ENCODE measurements at regions not wholly inside any gene's neighbourhood (a gene's known extent, or its start where the extent isn't known, plus 50 kb on each side); places are given as distances from the start of the nearest gene placed in this dataset.

GRCh38 chr5:171659896-171660295 is 125.7 kb upstream of the SMIM23 start:
- Histone ChIP-seq H3K4me1 (no peaks in the 10 kb centered on the region), H3K27me3 (ENCODE audit: insufficient read depth in 3 of 3, low read length in 2 of 3) (no peaks in the 10 kb centered on the region), H3K27ac (no peak overlapping the region), H3K4me3 (no peak overlapping the region), H3K36me3 (ENCODE audit: insufficient read depth in 1 of 2, low read depth in 1 of 2) (no peaks in the 10 kb centered on the region), H3K9me3 (no peaks in the 10 kb centered on the region)
- WGBS, 3 donors, result 57 to 66% (median 58%) methylated on average over 5 of the region's 5 CpGs
- no peak for TF ChIP-seq CTCF (IDR thresholded peaks at IDR 0.05)
- no peak for DNase-seq
- intact Hi-C loops (cut with DNase I), result no loop called here
- ATAC-seq, result no peak

GRCh38 chr5:171660434-171660833 is 125.2 kb upstream of the SMIM23 start:
- 71 to 83% (median 78%) methylated on average over 9 of the region's 9 CpGs for WGBS, 3 donors

GRCh38 chr5:171661143-171661542 is 124.5 kb upstream of the SMIM23 start:
- Histone ChIP-seq H3K27ac (no peak overlapping the region), H3K36me3 (ENCODE audit: insufficient read depth in 1 of 2, low read depth in 1 of 2) (no peaks in the 10 kb centered on the region), H3K4me1 (no peaks in the 10 kb centered on the region), H3K4me3 (no peak overlapping the region), H3K9me3 (no peaks in the 10 kb centered on the region), H3K27me3 (ENCODE audit: insufficient read depth in 3 of 3, low read length in 2 of 3) (peaks cover 0 to 2% (median 0%) of the 10 kb centered on the region in 3 donors)
- DNase-seq, result no peak
- no peak for ATAC-seq
- intact Hi-C loops (cut with DNase I), result no loop called here
- TF ChIP-seq CTCF (IDR thresholded peaks at IDR 0.05), result no peak
- 61 to 64% (median 63%) methylated on average over 2 of the region's 2 CpGs for WGBS, 3 donors

More at GRCh38 chr5:171660434-171660833, 125.2 kb upstream of the SMIM23 start:
- H3K27ac ChIP-seq, result no peak overlapping the region
- no peaks in the 10 kb centered on the region for H3K4me1 ChIP-seq
- TF ChIP-seq CTCF (IDR thresholded peaks at IDR 0.05), result no peak
- no peaks in the 10 kb centered on the region for H3K27me3 ChIP-seq (ENCODE audit: insufficient read depth in 3 of 3, low read length in 2 of 3)
- no peak for ATAC-seq
- no peaks in the 10 kb centered on the region for H3K9me3 ChIP-seq
- intact Hi-C loops (cut with DNase I), result no loop called here
- H3K36me3 ChIP-seq (ENCODE audit: insufficient read depth in 1 of 2, low read depth in 1 of 2), result no peaks in the 10 kb centered on the region
- no peak overlapping the region for H3K4me3 ChIP-seq
- no peak for DNase-seq

- 83 to 85% (median 83%) methylated on average over 9 of the region's 9 CpGs for WGBS, 3 donors
- DNase-seq, result no peak
- Histone ChIP-seq H3K27me3 (ENCODE audit: insufficient read depth in 3 of 3, low read length in 2 of 3) (peaks cover 0 to 4% (median 0%) of the 10 kb centered on the region in 3 donors), H3K4me1 (no peaks in the 10 kb centered on the region), H3K36me3 (ENCODE audit: insufficient read depth in 1 of 2, low read depth in 1 of 2) (no peaks in the 10 kb centered on the region), H3K27ac (no peak overlapping the region), H3K9me3 (no peaks in the 10 kb centered on the region), H3K4me3 (no peak overlapping the region)
- ATAC-seq, result no peak
- intact Hi-C loops (cut with DNase I), result no loop called here
- TF ChIP-seq CTCF (IDR thresholded peaks at IDR 0.05), result no peak
Observed at GRCh38 chr5:171663311-171664085, 122.1 kb upstream of the SMIM23 start.

GRCh38 chr5:171664489-171664888 is 121.1 kb upstream of the SMIM23 start:
- H3K4me1 ChIP-seq, result no peaks in the 10 kb centered on the region
- intact Hi-C loops (cut with DNase I), result no loop called here
- no peak overlapping the region for H3K27ac ChIP-seq
- peaks cover 0 to 4% (median 0%) of the 10 kb centered on the region in 3 donors for H3K27me3 ChIP-seq (ENCODE audit: insufficient read depth in 3 of 3, low read length in 2 of 3)
- ATAC-seq (no peak), DNase-seq (no peak)
- no peak overlapping the region for H3K4me3 ChIP-seq
- H3K36me3 ChIP-seq (ENCODE audit: insufficient read depth in 1 of 2, low read depth in 1 of 2), result no peaks in the 10 kb centered on the region
- H3K9me3 ChIP-seq, result no peaks in the 10 kb centered on the region
- 61 to 97% (median 74%) methylated on average over 4 of the region's 4 CpGs for WGBS, 3 donors
- TF ChIP-seq CTCF (IDR thresholded peaks at IDR 0.05), result no peak
